HEK293 (cell line): ENCODE measurements at regions not wholly inside any gene's neighbourhood (a gene's known extent, or its start where the extent isn't known, plus 50 kb on each side); places are given as distances from the start of the nearest gene placed in this dataset.

Experiments
- CTCF ChIA-PET: fragments of 350-600 bp; formaldehyde crosslinking; extraction: SDS; loops from one replicate; lab custom pipeline; 2021; ENCODE audit warnings: antibody characterized with exemption; lab: Yijun Ruan, JAX
- POLR2A ChIA-PET: fragments of 300-600 bp; formaldehyde crosslinking; extraction: SDS; loops from one replicate; lab custom pipeline; 2020; ENCODE audit warnings: antibody characterized with exemption, inconsistent platforms; lab: Yijun Ruan, JAX
- H3K27ac ChIP-seq: fragments of 200-500 bp; sonication (Bioruptor generic); 2 replicates; pipeline ENCODE4 v1.5.1; 2014; ENCODE audit warnings: low read depth, low read length, control low read depth, inconsistent platforms; ENCODE audit errors: extremely low read depth
- H3K36me3 ChIP-seq, 2 experiments: fragments of 200-500 bp in 1 of 2; sonication (Bioruptor generic) in 1 of 2; 1 replicate in 1 of 2; 2 replicates in 1 of 2; pipeline ENCODE4 v1.5.1; 2014 to 2017; ENCODE audit warnings: inconsistent platforms in 2 of 2, low read length in 2 of 2; ENCODE audit not compliant: control insufficient read depth in 2 of 2, insufficient read depth in 1 of 2
- H3K4me1 ChIP-seq: fragments of 200-500 bp; sonication (Bioruptor generic); 2 replicates; pipeline ENCODE4 v1.5.1; 2014; ENCODE audit warnings: mild to moderate bottlenecking, low read length, inconsistent platforms; ENCODE audit not compliant: control insufficient read depth, insufficient read depth
- H3K4me3 ChIP-seq: 2 replicates; pipeline ENCODE4 v1.5.1; 2011; ENCODE audit warnings: low read depth, mild to moderate bottlenecking, control low read depth, low read length, moderate library complexity
- H3K9me3 ChIP-seq: fragments of 200-500 bp; sonication (Bioruptor generic); 2 replicates; pipeline ENCODE4 v1.5.1; 2014; ENCODE audit warnings: low read depth, low read length, inconsistent platforms; ENCODE audit not compliant: control insufficient read depth, insufficient read depth
- ATF2 ChIP-seq: fragments of 450-650 bp; formaldehyde crosslinking; IDR thresholded peaks from 2 replicates; pipeline ENCODE4 v1.5.1; 2016; ENCODE audit warnings: missing biosample characterization, missing genetic modification characterization, low read depth
- BCL6B ChIP-seq: fragments of 450-650 bp; formaldehyde crosslinking; IDR thresholded peaks from 2 replicates; pipeline ENCODE4 v1.5.1; 2017; ENCODE audit warnings: missing biosample characterization, missing genetic modification characterization
- GLIS2 ChIP-seq: fragments of 450-650 bp; formaldehyde crosslinking; IDR thresholded peaks from 2 replicates; pipeline ENCODE4 v1.5.1; 2016; ENCODE audit warnings: missing biosample characterization, missing genetic modification characterization
- HIC1 ChIP-seq: fragments of 450-650 bp; formaldehyde crosslinking; IDR thresholded peaks from 2 replicates; pipeline ENCODE4 v1.5.1; 2016; ENCODE audit warnings: missing biosample characterization, missing genetic modification characterization
- HOXA7 ChIP-seq: sonication (generic); formaldehyde crosslinking; IDR thresholded peaks from 2 replicates; pipeline ENCODE4 v1.8.1; 2022; ENCODE audit warnings: missing genetic modification reagents, borderline replicate concordance
- IKZF3 ChIP-seq: fragments of 450-650 bp; IDR thresholded peaks from 2 replicates; pipeline ENCODE4 v1.5.0; 2018; ENCODE audit warnings: missing biosample characterization, mild to moderate bottlenecking, missing genetic modification characterization, moderate library complexity
- PATZ1 ChIP-seq: fragments of 450-650 bp; formaldehyde crosslinking; IDR thresholded peaks from 2 replicates; pipeline ENCODE4 v1.5.1; 2016; ENCODE audit warnings: missing biosample characterization, missing genetic modification characterization
- ZNF146 ChIP-seq: fragments of 450-650 bp; formaldehyde crosslinking; IDR thresholded peaks from 2 replicates; pipeline ENCODE4 v1.5.1; 2016; ENCODE audit warnings: missing biosample characterization, missing genetic modification characterization
- ZNF280D ChIP-seq: fragments of 450-650 bp; formaldehyde crosslinking; IDR thresholded peaks from 2 replicates; pipeline ENCODE4 v1.5.1; 2016; ENCODE audit warnings: missing biosample characterization, missing genetic modification characterization
- ZNF398 ChIP-seq: fragments of 450-650 bp; formaldehyde crosslinking; IDR thresholded peaks from 2 replicates; pipeline ENCODE4 v1.5.1; 2017; ENCODE audit warnings: missing biosample characterization, missing genetic modification characterization
- ZNF488 ChIP-seq: fragments of 450-650 bp; formaldehyde crosslinking; IDR thresholded peaks from 2 replicates; pipeline ENCODE4 v1.5.1; 2016; ENCODE audit warnings: missing biosample characterization, missing genetic modification characterization
- ZNF521 ChIP-seq: fragments of 450-650 bp; formaldehyde crosslinking; IDR thresholded peaks from 2 replicates; pipeline ENCODE4 v1.5.1; 2017; ENCODE audit warnings: missing biosample characterization, mild to moderate bottlenecking, missing genetic modification characterization
- ZNF626 ChIP-seq: fragments of 450-650 bp; sonication (Bioruptor Pico); formaldehyde crosslinking; IDR thresholded peaks from 2 replicates; pipeline ENCODE4 v1.5.1; 2018; ENCODE audit warnings: missing biosample characterization, missing genetic modification characterization, inconsistent platforms
- ZNF701 ChIP-seq: fragments of 450-650 bp; formaldehyde crosslinking; IDR thresholded peaks from 2 replicates; pipeline ENCODE4 v1.5.1; 2016; ENCODE audit warnings: missing biosample characterization, missing genetic modification characterization
- ZNF747 ChIP-seq: fragments of 450-650 bp; formaldehyde crosslinking; IDR thresholded peaks from 2 replicates; pipeline ENCODE4 v1.5.1; 2016; ENCODE audit warnings: missing biosample characterization, missing genetic modification characterization
- ZNF843 ChIP-seq: fragments of 450-650 bp; formaldehyde crosslinking; IDR thresholded peaks from 2 replicates; pipeline ENCODE4 v1.5.1; 2016; ENCODE audit warnings: missing biosample characterization, missing genetic modification characterization

GRCh38 chr7:32137059-32137458 lies 66.9 kb upstream of the PDE1C start (continued):
- TF ChIP-seq ZNF488: no peak
- TF ChIP-seq HIC1 (tag by site-specific recombination): no peak
- TF ChIP-seq ZNF843 (tag by site-specific recombination): no peak

- Histone ChIP-seq H3K27ac (no peak overlapping the region), H3K36me3 (no peaks in the 10 kb centered on the region), H3K9me3 (no peaks in the 10 kb centered on the region), H3K4me1 (no peaks in the 10 kb centered on the region), H3K4me3 (no peak overlapping the region)
- ChIA-PET CTCF (no interaction called here), POLR2A (no interaction called here)
- TF ChIP-seq PATZ1 (tag by site-specific recombination) (no peak), HOXA7 (CRISPR knock-in tag) (no peak), ZNF747 (no peak), ZNF701 (tag by site-specific recombination) (no peak), ZNF280D (no peak), ZNF146 (tag by site-specific recombination) (no peak), ZNF521 (tag by site-specific recombination) (no peak), IKZF3 (tag by site-specific recombination) (no peak), ATF2 (tag by site-specific recombination) (no peak), BCL6B (tag by site-specific recombination) (no peak), GLIS2 (tag by site-specific recombination) (no peak), ZNF398 (tag by site-specific recombination) (no peak), ZNF626 (tag by site-specific recombination) (no peak)
Observed at GRCh38 chr7:32131091-32131490, 60.9 kb upstream of the PDE1C start.
